Left lung (tissue), 4 donors: ENCODE measurements at regions not wholly inside any gene's neighbourhood (a gene's known extent, or its start where the extent isn't known, plus 50 kb on each side); places are given as distances from the start of the nearest gene placed in this dataset.

Experiments
- ATAC-seq: fragments of 200-7000 bp; cut with Tn5 transposase; one replicate; pipeline ENCODE4 v1.9.1; 2020; ENCODE audit warnings: moderate library complexity
- DNase-seq, 4 donors: peaks; one replicate each; pipeline ENCODE4 v3.0.0-alpha.2; 2013 to 2020
- H3K27ac ChIP-seq, 2 donors: fragments of 200-600 bp; sonication (generic) in 1 of 2; one replicate each; pipeline versions ENCODE4 v1.5.0 to v1.8.0; 2020 to 2021
- H3K27me3 ChIP-seq, 2 donors: fragments of 200-600 bp; sonication (generic) in 1 of 2; one replicate each; pipeline versions ENCODE4 v1.5.0 to v1.8.0; 2020 to 2021
- H3K36me3 ChIP-seq, 2 donors: fragments of 200-600 bp; sonication (generic) in 1 of 2; one replicate each; pipeline versions ENCODE4 v1.5.0 to v1.8.0; 2020 to 2021
- H3K4me1 ChIP-seq, 2 donors: fragments of 200-600 bp; one replicate each; pipeline ENCODE4 v1.8.0; 2021
- H3K4me3 ChIP-seq, 2 donors: fragments of 200-600 bp; sonication (generic) in 1 of 2; one replicate each; pipeline versions ENCODE4 v1.5.0 to v1.8.0; 2020 to 2021; ENCODE audit warnings: mild to moderate bottlenecking in 1 of 2
- H3K9me3 ChIP-seq, 2 donors: fragments of 200-600 bp; sonication (generic) in 1 of 2; one replicate each; pipeline versions ENCODE4 v1.5.0 to v1.8.0; 2020 to 2021
- CTCF ChIP-seq, 2 donors: fragments of 200-600 bp; sonication (generic) in 1 of 2; IDR thresholded peaks; one replicate each; pipeline versions ENCODE4 v1.5.0 to v1.8.0; 2021; ENCODE audit warnings: antibody characterized with exemption in 2 of 2
- intact Hi-C, 2 donors: fragments of 100-400 bp; cut with DNase I; formaldehyde crosslinking; loops; one replicate each; pipeline versions ENCODE4 v1.11.2 to v1.14.2; 2022
- donor health status: DM: no; HTN: yes; CAD: no.
- donor health status: DM: no; HTN: no; CAD: no.

DNA sequence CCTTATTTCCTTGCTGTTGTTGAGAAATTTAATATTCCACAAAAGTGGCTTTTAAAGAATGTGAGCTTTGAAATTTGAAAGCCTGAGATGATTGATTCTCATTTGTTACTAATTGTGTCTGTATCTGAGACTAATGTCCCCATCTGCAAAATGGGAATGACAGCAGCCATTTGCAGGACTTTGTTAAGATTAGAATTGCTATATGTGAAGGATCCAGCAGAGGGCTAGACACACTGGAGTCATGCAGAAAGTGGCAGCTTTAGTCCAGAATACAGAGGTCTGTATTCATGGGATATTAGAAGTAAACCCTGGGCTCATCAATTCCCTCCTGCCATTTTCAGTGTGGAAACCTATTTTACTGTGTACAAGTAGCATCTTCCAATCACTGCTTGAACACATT lies 296.5 kb upstream of the GYPC start:
- Histone ChIP-seq H3K36me3 (no peaks in the 10 kb centered on the region), H3K9me3 (no peaks in the 10 kb centered on the region), H3K27ac (no peak overlapping the region), H3K4me3 (no peak overlapping the region), H3K4me1 (no peaks in the 10 kb centered on the region), H3K27me3 (no peaks in the 10 kb centered on the region)
- DNase-seq (no peak), ATAC-seq (peak; percentile 62)
- intact Hi-C loops = no loop called here
- peak; percentile 12 to 22 for TF ChIP-seq CTCF (IDR thresholded peaks at IDR 0.05)

GRCh38 chr2:126367361-126367760 lies 288.6 kb upstream of the GYPC start:
- DNase-seq (no peak), ATAC-seq (no peak)
- intact Hi-C loops = no loop called here
- Histone ChIP-seq H3K4me3 (no peak overlapping the region), H3K4me1 (no peaks in the 10 kb centered on the region), H3K27me3 (no peaks in the 10 kb centered on the region), H3K27ac (no peak overlapping the region), H3K9me3 (no peaks in the 10 kb centered on the region), H3K36me3 (no peaks in the 10 kb centered on the region)
- no peak for TF ChIP-seq CTCF (IDR thresholded peaks at IDR 0.05)

GRCh38 chr2:126368758-126369157 lies 287.2 kb upstream of the GYPC start:
- H3K36me3 ChIP-seq = no peaks in the 10 kb centered on the region
- TF ChIP-seq CTCF (IDR thresholded peaks at IDR 0.05) = no peak

DNA sequence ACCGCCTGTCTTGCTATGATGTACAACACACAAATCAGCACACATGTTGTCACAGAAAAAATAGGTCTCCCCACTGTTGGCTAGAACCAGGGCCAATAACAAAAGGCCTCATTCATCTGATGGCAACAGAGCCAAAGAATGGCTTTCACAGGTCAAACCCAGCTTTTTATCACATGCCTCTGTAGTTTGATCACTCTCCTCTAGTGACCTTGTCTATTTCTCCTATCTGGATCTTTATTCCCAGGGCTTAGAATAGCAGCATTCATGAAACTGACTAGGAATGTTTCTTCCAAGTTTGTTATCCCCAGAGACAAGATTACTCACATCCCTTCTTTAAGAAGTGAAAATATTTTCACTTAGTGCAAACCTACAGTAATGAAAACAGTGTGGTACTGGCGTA lies 285.8 kb upstream of the GYPC start:
- no peaks in the 10 kb centered on the region for H3K36me3 ChIP-seq
- H3K9me3 ChIP-seq = no peaks in the 10 kb centered on the region
- no peak for TF ChIP-seq CTCF (IDR thresholded peaks at IDR 0.05)
- no peaks in the 10 kb centered on the region for H3K4me1 ChIP-seq
- no peak overlapping the region for H3K4me3 ChIP-seq
- DNase-seq = no peak
- ATAC-seq = no peak
- no peak overlapping the region for H3K27ac ChIP-seq
- intact Hi-C loops = no loop called here
- H3K27me3 ChIP-seq = no peaks in the 10 kb centered on the region

More at GRCh38 chr2:126368758-126369157, 287.2 kb upstream of the GYPC start:
- Histone ChIP-seq H3K4me3 (no peak overlapping the region), H3K4me1 (no peaks in the 10 kb centered on the region), H3K27me3 (no peaks in the 10 kb centered on the region), H3K27ac (no peak overlapping the region), H3K9me3 (no peaks in the 10 kb centered on the region)
- intact Hi-C loops = no loop called here
- ATAC-seq (no peak), DNase-seq (no peak)

DNA sequence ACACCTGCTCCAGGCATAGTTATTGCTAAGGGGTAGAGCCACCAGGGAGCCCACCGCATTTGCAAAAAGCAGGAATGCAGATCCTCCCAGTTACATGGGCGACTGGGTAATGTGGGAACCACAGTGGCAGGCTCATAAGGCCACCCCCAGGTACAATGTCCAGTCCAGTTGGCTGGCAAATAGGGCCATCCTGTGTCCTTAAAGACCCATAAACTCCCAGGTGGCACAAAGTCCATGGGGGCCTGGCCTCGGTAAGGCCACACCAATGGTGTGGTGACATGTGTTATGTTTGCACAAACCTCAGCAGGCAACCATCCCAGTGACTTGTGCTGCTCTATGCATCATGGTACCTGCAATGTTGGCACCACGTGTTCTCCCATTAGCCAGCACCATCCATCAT lies 283.6 kb upstream of the GYPC start:
- no peak for ATAC-seq

More for the DNA sequence above, 283.6 kb upstream of the GYPC start:
- no peak overlapping the region for H3K27ac ChIP-seq
- DNase-seq = no peak
- intact Hi-C loops = no loop called here
- TF ChIP-seq CTCF (IDR thresholded peaks at IDR 0.05) = no peak
- H3K4me3 ChIP-seq = no peak overlapping the region
- H3K9me3 ChIP-seq = no peaks in the 10 kb centered on the region
- no peaks in the 10 kb centered on the region for H3K27me3 ChIP-seq
- no peaks in the 10 kb centered on the region for H3K4me1 ChIP-seq
- H3K36me3 ChIP-seq = no peaks in the 10 kb centered on the region
